H1 (cell line): ENCODE measurements at regions not wholly inside any gene's neighbourhood (a gene's known extent, or its start where the extent isn't known, plus 50 kb on each side); places are given as distances from the start of the nearest gene placed in this dataset.

Source experiments
- CBX5 ChIP-seq: fragments of 300-800, 300-1000 bp; sonication (generic); IDR thresholded peaks from 2 replicates; pipeline ENCODE4 v1.7.1; 2016; ENCODE audit warnings: antibody characterized with exemption, low read length, low read depth
- CTBP2 ChIP-seq: IDR thresholded peaks from 2 replicates; pipeline ENCODE4 v1.7.0; 2011; ENCODE audit warnings: borderline replicate concordance, mild to moderate bottlenecking, moderate library complexity, mixed read lengths, low read length; ENCODE audit not compliant: insufficient read depth, insufficient read length
- FOSL1 ChIP-seq: IDR thresholded peaks from 2 replicates; pipeline ENCODE4 v1.6.1; 2011; ENCODE audit warnings: mild to moderate bottlenecking, low read depth, low read length, moderate library complexity; ENCODE audit not compliant: insufficient read depth
- TAF7 ChIP-seq: optimal IDR thresholded peaks from 2 replicates; pipeline ENCODE3; 2011; ENCODE audit warnings: low read depth, mild to moderate bottlenecking, inconsistent platforms, low read length, moderate library complexity, borderline replicate concordance
- ZNF274 ChIP-seq: IDR thresholded peaks from 2 replicates; pipeline ENCODE4 v1.7.0; 2012; ENCODE audit warnings: low read length, borderline replicate concordance; ENCODE audit errors: extremely low read depth
- TF ChIP-seq, protein P1 (sequence below), 3 experiments: IDR thresholded peaks; 1 replicate in 2 of 3; 2 replicates in 1 of 3; pipeline versions ENCODE4 v1.5.1 to v1.6.1; 2011; ENCODE audit warnings: low read length in 3 of 3, mild to moderate bottlenecking in 3 of 3, inconsistent platforms in 2 of 3, low read depth in 1 of 3, moderate library complexity in 1 of 3; ENCODE audit not compliant: insufficient read depth in 1 of 3; ENCODE audit errors: control extremely low read depth in 1 of 3

DNA sequence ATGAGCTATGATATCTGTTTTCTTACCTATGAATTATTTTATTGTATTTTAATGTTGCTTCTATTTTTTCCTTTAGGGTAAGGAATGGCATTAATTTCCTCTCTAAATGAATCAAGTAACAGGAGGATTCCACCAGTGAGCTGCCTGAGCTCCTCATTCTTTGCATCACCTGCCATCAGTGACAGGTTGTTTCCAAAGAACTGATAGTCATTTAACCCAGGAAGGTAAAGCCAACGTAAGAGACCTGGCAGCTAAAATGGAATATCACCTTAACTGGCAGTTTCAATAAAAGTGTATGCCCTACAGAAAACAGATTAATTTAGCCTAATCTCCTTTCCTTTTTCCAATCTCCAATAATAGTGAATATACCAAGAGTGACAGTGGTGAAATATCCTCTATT is 812.0 kb downstream of the SLITRK5 start (continued):
- TF ChIP-seq ZNF274 (no peak), FOSL1 (no peak), CTBP2 (no peak), CBX5 (no peak), TAF7 (no peak)
- TF ChIP-seq, protein P1, sequence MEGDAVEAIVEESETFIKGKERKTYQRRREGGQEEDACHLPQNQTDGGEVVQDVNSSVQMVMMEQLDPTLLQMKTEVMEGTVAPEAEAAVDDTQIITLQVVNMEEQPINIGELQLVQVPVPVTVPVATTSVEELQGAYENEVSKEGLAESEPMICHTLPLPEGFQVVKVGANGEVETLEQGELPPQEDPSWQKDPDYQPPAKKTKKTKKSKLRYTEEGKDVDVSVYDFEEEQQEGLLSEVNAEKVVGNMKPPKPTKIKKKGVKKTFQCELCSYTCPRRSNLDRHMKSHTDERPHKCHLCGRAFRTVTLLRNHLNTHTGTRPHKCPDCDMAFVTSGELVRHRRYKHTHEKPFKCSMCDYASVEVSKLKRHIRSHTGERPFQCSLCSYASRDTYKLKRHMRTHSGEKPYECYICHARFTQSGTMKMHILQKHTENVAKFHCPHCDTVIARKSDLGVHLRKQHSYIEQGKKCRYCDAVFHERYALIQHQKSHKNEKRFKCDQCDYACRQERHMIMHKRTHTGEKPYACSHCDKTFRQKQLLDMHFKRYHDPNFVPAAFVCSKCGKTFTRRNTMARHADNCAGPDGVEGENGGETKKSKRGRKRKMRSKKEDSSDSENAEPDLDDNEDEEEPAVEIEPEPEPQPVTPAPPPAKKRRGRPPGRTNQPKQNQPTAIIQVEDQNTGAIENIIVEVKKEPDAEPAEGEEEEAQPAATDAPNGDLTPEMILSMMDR (IDR thresholded peaks at IDR 0.05; ENCODE audit: control extremely low read depth in 1 of 3, insufficient read depth in 1 of 3, low read depth in 1 of 3, low read length in 3 of 3): no peak
- TF ChIP-seq, all 59 proteins: peak for 0
